SU-DHL-6 (cell line): ENCODE measurements at regions not wholly inside any gene's neighbourhood (a gene's known extent, or its start where the extent isn't known, plus 50 kb on each side); places are given as distances from the start of the nearest gene placed in this dataset.

Source experiments
- H2AFZ ChIP-seq: fragments of 200-600 bp; sonication (generic); 2 replicates; pipeline ENCODE4 v1.6.1; 2014; ENCODE audit warnings: low read depth, mild to moderate bottlenecking, moderate library complexity, mixed read lengths, antibody characterized with exemption, low read length; ENCODE audit not compliant: severe bottlenecking
- H3F3A ChIP-seq: fragments of 200-600 bp; shearing (Covaris generic); 2 replicates; pipeline ENCODE4 v1.6.0; 2016; ENCODE audit warnings: antibody characterized with exemption, mild to moderate bottlenecking; ENCODE audit not compliant: insufficient read depth
- H3K27ac ChIP-seq: fragments of 200-600 bp; sonication (generic); 2 replicates; pipeline ENCODE4 v1.5.1; 2016; ENCODE audit warnings: low read depth, mild to moderate bottlenecking, low read length, moderate library complexity, mixed read lengths
- H3K27me3 ChIP-seq: fragments of 200-600 bp; sonication (generic), shearing (Covaris generic); 2 replicates; pipeline ENCODE4 v1.6.0; 2014; ENCODE audit warnings: mild to moderate bottlenecking, low read length
- H3K36me3 ChIP-seq: fragments of 200-600 bp; sonication (generic); 2 replicates; pipeline ENCODE4 v1.6.1; 2014; ENCODE audit warnings: mild to moderate bottlenecking, low read length, mixed read lengths
- H3K4me2 ChIP-seq: fragments of 300-600, 200-600 bp; shearing (Covaris generic), sonication (generic); 2 replicates; pipeline ENCODE4 v1.6.0; 2014; ENCODE audit warnings: low read length, low read depth, mild to moderate bottlenecking; ENCODE audit not compliant: poor library complexity, severe bottlenecking
- H3K4me3 ChIP-seq: fragments of 200-600 bp; sonication (generic); 2 replicates; pipeline ENCODE4 v1.5.1; 2014; ENCODE audit warnings: antibody characterized with exemption, low read length, mild to moderate bottlenecking, mixed read lengths; ENCODE audit not compliant: insufficient read depth, poor library complexity, severe bottlenecking
- H3K79me2 ChIP-seq: fragments of 200-600 bp; sonication (generic); 2 replicates; pipeline ENCODE4 v1.6.1; 2014; ENCODE audit warnings: mild to moderate bottlenecking, low read length, moderate library complexity; ENCODE audit not compliant: insufficient read depth
- H3K9ac ChIP-seq: fragments of 200-600 bp; sonication (generic); 2 replicates; pipeline ENCODE4 v1.7.0; 2014; ENCODE audit warnings: mild to moderate bottlenecking, low read length
- H3K9me2 ChIP-seq: fragments of 200-600 bp; sonication (generic); replicated peaks from 2 replicates; pipeline ENCODE4 v1.6.1; 2014; ENCODE audit warnings: low read length; ENCODE audit not compliant: insufficient read depth
- H3K9me3 ChIP-seq: fragments of 200-600 bp; sonication (generic); 2 replicates; pipeline ENCODE4 v1.6.1; 2014; ENCODE audit warnings: low read length, mixed read lengths; ENCODE audit not compliant: insufficient read depth
- H4K20me1 ChIP-seq: fragments of 200-600 bp; sonication (generic); 2 replicates; pipeline ENCODE4 v1.6.1; 2014; ENCODE audit warnings: low read depth, mild to moderate bottlenecking, antibody characterized with exemption, low read length, moderate library complexity, mixed read lengths
- EZH2phosphoT487 ChIP-seq: fragments of 200-600 bp; sonication (generic), shearing (Covaris generic); conservative IDR thresholded peaks from 2 replicates; pipeline ENCODE4 v1.6.1; 2018; ENCODE audit warnings: mild to moderate bottlenecking, antibody characterized with exemption, low read length, moderate library complexity, mixed read lengths
- TF ChIP-seq, protein P1 (sequence below): fragments of 200-600 bp; sonication (generic); IDR thresholded peaks from one replicate; pipeline ENCODE4 v1.5.1; 2017; ENCODE audit warnings: antibody characterized with exemption, mild to moderate bottlenecking, low read length, moderate library complexity; ENCODE audit not compliant: insufficient read depth, poor library complexity, severe bottlenecking

DNA sequence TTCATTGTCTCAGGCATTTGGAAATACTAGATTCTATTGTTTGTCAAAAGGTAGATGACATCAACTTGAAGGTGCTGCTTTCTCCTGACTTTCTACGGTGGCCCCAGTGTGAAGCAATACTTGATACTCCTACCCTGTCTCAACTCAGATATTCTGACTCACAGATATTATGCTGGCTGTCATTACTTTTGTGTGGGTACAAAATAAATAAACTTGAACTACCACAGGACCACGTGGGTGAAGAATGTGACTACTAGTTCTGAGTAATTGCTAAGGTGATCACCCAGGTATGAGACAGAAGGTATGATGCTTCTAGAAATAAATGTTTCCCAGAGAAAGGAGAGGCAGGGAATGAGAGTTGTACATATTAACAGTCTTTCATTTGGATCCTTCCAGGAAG is 275.3 kb upstream of the SPOCK3 start:
- H3K4me2 ChIP-seq: no peak overlapping the region
- TF ChIP-seq EZH2phosphoT487: no peak
- TF ChIP-seq, protein P1, sequence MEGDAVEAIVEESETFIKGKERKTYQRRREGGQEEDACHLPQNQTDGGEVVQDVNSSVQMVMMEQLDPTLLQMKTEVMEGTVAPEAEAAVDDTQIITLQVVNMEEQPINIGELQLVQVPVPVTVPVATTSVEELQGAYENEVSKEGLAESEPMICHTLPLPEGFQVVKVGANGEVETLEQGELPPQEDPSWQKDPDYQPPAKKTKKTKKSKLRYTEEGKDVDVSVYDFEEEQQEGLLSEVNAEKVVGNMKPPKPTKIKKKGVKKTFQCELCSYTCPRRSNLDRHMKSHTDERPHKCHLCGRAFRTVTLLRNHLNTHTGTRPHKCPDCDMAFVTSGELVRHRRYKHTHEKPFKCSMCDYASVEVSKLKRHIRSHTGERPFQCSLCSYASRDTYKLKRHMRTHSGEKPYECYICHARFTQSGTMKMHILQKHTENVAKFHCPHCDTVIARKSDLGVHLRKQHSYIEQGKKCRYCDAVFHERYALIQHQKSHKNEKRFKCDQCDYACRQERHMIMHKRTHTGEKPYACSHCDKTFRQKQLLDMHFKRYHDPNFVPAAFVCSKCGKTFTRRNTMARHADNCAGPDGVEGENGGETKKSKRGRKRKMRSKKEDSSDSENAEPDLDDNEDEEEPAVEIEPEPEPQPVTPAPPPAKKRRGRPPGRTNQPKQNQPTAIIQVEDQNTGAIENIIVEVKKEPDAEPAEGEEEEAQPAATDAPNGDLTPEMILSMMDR: no peak
- no peak overlapping the region for H2AFZ ChIP-seq
- no peaks in the 10 kb centered on the region for H3F3A ChIP-seq
- H3K79me2 ChIP-seq: no peaks in the 10 kb centered on the region
- no peaks in the 10 kb centered on the region for H3K36me3 ChIP-seq
- no peak overlapping the region for H3K4me3 ChIP-seq
- H3K27ac ChIP-seq: no peak overlapping the region
- H3K27me3 ChIP-seq: no peaks in the 10 kb centered on the region
- no peaks in the 10 kb centered on the region for H3K9me2 ChIP-seq
- H4K20me1 ChIP-seq: no peaks in the 10 kb centered on the region
- H3K9ac ChIP-seq: no peak overlapping the region
- no peaks in the 10 kb centered on the region for H3K9me3 ChIP-seq

DNA sequence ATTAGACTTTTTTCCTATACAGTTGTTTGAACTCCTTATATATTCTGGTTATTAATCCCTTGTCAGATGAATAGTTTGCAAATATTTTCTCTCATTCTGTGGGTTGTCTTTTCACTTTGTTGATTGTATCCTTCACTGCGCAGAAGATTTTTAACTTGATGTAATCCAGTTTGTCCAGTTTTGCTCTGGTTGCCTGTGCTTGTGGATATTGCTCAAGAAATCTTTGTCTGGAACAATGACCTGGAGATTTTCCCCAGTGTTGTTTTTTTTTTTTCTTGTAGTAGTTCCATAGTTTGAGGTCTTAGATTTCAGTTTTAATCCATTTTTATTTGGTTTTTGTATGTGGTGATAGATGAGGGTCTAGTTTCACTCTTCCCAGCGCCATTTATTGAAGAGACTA is 289.8 kb upstream of the SPOCK3 start:
- H3K36me3 ChIP-seq: no peaks in the 10 kb centered on the region
- no peaks in the 10 kb centered on the region for H3K9me2 ChIP-seq
- H3K4me3 ChIP-seq: no peak overlapping the region
- H4K20me1 ChIP-seq: no peaks in the 10 kb centered on the region
- H3K9ac ChIP-seq: no peak overlapping the region
- TF ChIP-seq EZH2phosphoT487: no peak
- H2AFZ ChIP-seq: no peak overlapping the region
- no peaks in the 10 kb centered on the region for H3K27me3 ChIP-seq
- no peaks in the 10 kb centered on the region for H3K9me3 ChIP-seq
- H3K27ac ChIP-seq: no peak overlapping the region
- no peak overlapping the region for H3K4me2 ChIP-seq
- H3F3A ChIP-seq: no peaks in the 10 kb centered on the region
- H3K79me2 ChIP-seq: no peaks in the 10 kb centered on the region

DNA sequence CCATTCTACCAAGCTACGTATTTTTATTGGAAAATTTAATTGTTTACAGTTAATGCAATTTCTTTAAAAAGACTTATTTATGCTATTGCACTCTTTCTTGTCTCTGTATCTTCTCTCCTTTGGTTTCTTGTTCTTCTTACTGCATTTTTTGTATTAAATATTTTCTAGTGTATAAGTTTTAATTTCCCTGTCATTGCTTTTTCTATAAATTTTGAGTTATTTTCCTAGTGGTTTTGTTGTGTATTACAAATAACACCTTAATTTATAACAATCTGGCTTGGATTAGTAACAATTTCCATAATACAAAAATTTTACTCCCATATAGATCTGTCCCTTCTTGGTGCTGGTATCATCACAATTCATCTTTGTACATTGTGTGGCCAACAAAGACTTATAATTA is 303.5 kb upstream of the SPOCK3 start:
- H3K9me3 ChIP-seq: no peaks in the 10 kb centered on the region
- no peak overlapping the region for H3K9ac ChIP-seq
- no peaks in the 10 kb centered on the region for H3K9me2 ChIP-seq
- no peak overlapping the region for H2AFZ ChIP-seq
- no peak overlapping the region for H3K4me2 ChIP-seq
- H3K27me3 ChIP-seq: no peaks in the 10 kb centered on the region
- H4K20me1 ChIP-seq: no peaks in the 10 kb centered on the region
- no peaks in the 10 kb centered on the region for H3K79me2 ChIP-seq
- no peaks in the 10 kb centered on the region for H3K36me3 ChIP-seq
- no peak for TF ChIP-seq EZH2phosphoT487
- TF ChIP-seq, protein P1: no peak
- no peak overlapping the region for H3K27ac ChIP-seq
- no peaks in the 10 kb centered on the region for H3F3A ChIP-seq
- no peak overlapping the region for H3K4me3 ChIP-seq

GRCh38 chr4:167541286-167541685 is 307.0 kb upstream of the SPOCK3 start:
- H3K79me2 ChIP-seq: no peaks in the 10 kb centered on the region
- H2AFZ ChIP-seq: no peak overlapping the region
- no peak overlapping the region for H3K9ac ChIP-seq
- TF ChIP-seq, protein P1: no peak
- TF ChIP-seq EZH2phosphoT487: no peak
- H3K27me3 ChIP-seq: no peaks in the 10 kb centered on the region
- no peaks in the 10 kb centered on the region for H3F3A ChIP-seq
- H3K9me2 ChIP-seq: no peaks in the 10 kb centered on the region
- H3K9me3 ChIP-seq: no peaks in the 10 kb centered on the region
- H3K4me2 ChIP-seq: no peak overlapping the region
- H3K4me3 ChIP-seq: no peak overlapping the region
- H3K36me3 ChIP-seq: no peaks in the 10 kb centered on the region
- H4K20me1 ChIP-seq: no peaks in the 10 kb centered on the region
- H3K27ac ChIP-seq: no peak overlapping the region
